AG04450 (cell line): ENCODE measurements at regions not wholly inside any gene's neighbourhood (a gene's known extent, or its start where the extent isn't known, plus 50 kb on each side); places are given as distances from the start of the nearest gene placed in this dataset.
A peak's percentile ranks its signal among the peaks of the same experiment; 100 is the strongest.

Source experiments
- CTCF ChIA-PET: fragments of 300-600, 350-600 bp; formaldehyde crosslinking; extraction: SDS; loops from one replicate; lab custom pipeline; 2022; ENCODE audit warnings: antibody characterized with exemption, inconsistent platforms; lab: Charles Lee
- POLR2A ChIA-PET: fragments of 350-600 bp; formaldehyde crosslinking; extraction: SDS; loops from one replicate; lab custom pipeline; 2021; ENCODE audit warnings: antibody characterized with exemption, inconsistent platforms; lab: Yijun Ruan, JAX
- DNase-seq: peaks from one replicate; pipeline ENCODE4 v3.0.0-alpha.2; 2011; ENCODE audit warnings: low read depth, low spot score
- H3K27ac ChIP-seq: one replicate; pipeline ENCODE4 v1.5.1; 2012; ENCODE audit warnings: low read depth, low read length, control low read depth
- H3K27me3 ChIP-seq: one replicate; pipeline ENCODE4 v1.6.0; 2012; ENCODE audit warnings: low read length; ENCODE audit not compliant: control insufficient read depth, insufficient read depth
- H3K4me3 ChIP-seq: 2 replicates; pipeline ENCODE4 v1.5.1; 2011; ENCODE audit warnings: mild to moderate bottlenecking, low read depth, low read length, control low read depth
- H3K9me3 ChIP-seq: 2 replicates; pipeline ENCODE4 v1.5.1; 2012; ENCODE audit warnings: low read length; ENCODE audit not compliant: control insufficient read depth, insufficient read depth
- CTCF ChIP-seq: IDR thresholded peaks from 2 replicates; pipeline ENCODE4 v1.5.1; 2011; ENCODE audit warnings: low read depth, low read length, control low read depth, inconsistent platforms

- ChIA-PET CTCF (no interaction called here), POLR2A (no interaction called here)
- no peak for DNase-seq
- Histone ChIP-seq H3K27me3 (no peaks in the 10 kb centered on the region), H3K27ac (no peak overlapping the region), H3K4me3 (no peak overlapping the region), H3K9me3 (no peaks in the 10 kb centered on the region)
- TF ChIP-seq CTCF: no peak
Measured at GRCh38 chr16:74073456-74073855, 223.2 kb upstream of the PSMD7 start.

- no peak overlapping the region for H3K27ac ChIP-seq
- ChIA-PET CTCF (no interaction called here), POLR2A (no interaction called here)
- no peaks in the 10 kb centered on the region for H3K27me3 ChIP-seq
- TF ChIP-seq CTCF: no peak
- DNase-seq: no peak
- H3K4me3 ChIP-seq: no peak overlapping the region
- no peaks in the 10 kb centered on the region for H3K9me3 ChIP-seq
Measured at GRCh38 chr16:74071996-74072535, 224.5 kb upstream of the PSMD7 start.

GRCh38 chr16:74070237-74070636, 226.4 kb upstream of the PSMD7 start:
- DNase-seq: no peak
- POLR2A ChIA-PET: no interaction called here
- TF ChIP-seq CTCF: no peak
- Histone ChIP-seq H3K27me3 (no peaks in the 10 kb centered on the region), H3K9me3 (no peaks in the 10 kb centered on the region), H3K27ac (no peak overlapping the region), H3K4me3 (no peak overlapping the region)
- CTCF ChIA-PET: no interaction called here

GRCh38 chr16:74064120-74064735, 232.4 kb upstream of the PSMD7 start:
- Histone ChIP-seq H3K9me3 (no peaks in the 10 kb centered on the region), H3K27ac (no peak overlapping the region), H3K4me3 (no peak overlapping the region), H3K27me3 (no peaks in the 10 kb centered on the region)
- ChIA-PET POLR2A (no interaction called here), CTCF (interaction anchor here (0.5 to 4.6 kb wide), 10 partner anchors 11 to 210 kb away, joined by 3 to 95 read pairs (median 5); no protein-coding TSS in a partner anchor)
- DNase-seq: no peak
- TF ChIP-seq CTCF: peak; percentile 34

- Histone ChIP-seq H3K4me3 (no peak overlapping the region), H3K27ac (no peak overlapping the region), H3K27me3 (no peaks in the 10 kb centered on the region), H3K9me3 (no peaks in the 10 kb centered on the region)
- DNase-seq: no peak
- ChIA-PET POLR2A (no interaction called here), CTCF (no interaction called here)
- TF ChIP-seq CTCF: no peak
Measured at GRCh38 chr16:74053826-74054225, 242.8 kb upstream of the PSMD7 start.
